Esophagus muscularis mucosa (tissue), 3 donors: ENCODE measurements at regions not wholly inside any gene's neighbourhood (a gene's known extent, or its start where the extent isn't known, plus 50 kb on each side); places are given as distances from the start of the nearest gene placed in this dataset.

Experiments
- CTCF ChIP-seq, 3 experiments: fragments of 200-600 bp in 2 of 3; fragments of 450-650 bp in 1 of 3; sonication (generic) in 2 of 3; IDR thresholded peaks; one replicate each; pipeline ENCODE4 v1.5.1; 2017 to 2019; ENCODE audit warnings: antibody characterized with exemption in 3 of 3, mild to moderate bottlenecking in 2 of 3, moderate library complexity in 1 of 3
- POLR2A ChIP-seq: fragments of 450-650 bp; IDR thresholded peaks from one replicate; pipeline ENCODE4 v1.6.1; 2017; ENCODE audit warnings: antibody characterized with exemption, moderate library complexity, mild to moderate bottlenecking, low read depth
- POLR2AphosphoS5 ChIP-seq, 2 donors: sonication (generic); formaldehyde crosslinking; IDR thresholded peaks; one replicate each; pipeline ENCODE4 v1.6.1; 2017; ENCODE audit warnings: antibody characterized with exemption in 2 of 2

- TF ChIP-seq POLR2A, result no peak
- no peak for TF ChIP-seq CTCF (IDR thresholded peaks at IDR 0.05)
- no peak for TF ChIP-seq POLR2AphosphoS5 (IDR thresholded peaks at IDR 0.05)
Observed at GRCh38 chr11:45343444-45343843, 57.3 kb upstream of the SYT13 start.
